Astrocyte (in vitro differentiated cells and primary cell): ENCODE measurements at regions not wholly inside any gene's neighbourhood (a gene's known extent, or its start where the extent isn't known, plus 50 kb on each side); places are given as distances from the start of the nearest gene placed in this dataset.

Experiments used
- CTCF ChIP-seq: IDR thresholded peaks from 2 replicates; pipeline ENCODE4 v1.5.1; 2011; ENCODE audit warnings: low read depth, mild to moderate bottlenecking, inconsistent platforms, low read length, moderate library complexity; ENCODE audit not compliant: insufficient read depth
- EZH2 ChIP-seq: IDR thresholded peaks from 2 replicates; pipeline ENCODE4 v1.6.1; 2012; ENCODE audit warnings: mild to moderate bottlenecking, low read length, inconsistent platforms; ENCODE audit not compliant: insufficient read depth

- no peak for TF ChIP-seq CTCF
- TF ChIP-seq EZH2: no peak
Measured at GRCh38 chrX:40195368-40195767, 97.6 kb upstream of the BCOR start.
